K562 (cell line): ENCODE measurements at regions not wholly inside any gene's neighbourhood (a gene's known extent, or its start where the extent isn't known, plus 50 kb on each side); places are given as distances from the start of the nearest gene placed in this dataset.
A peak's percentile ranks its signal among the peaks of the same experiment; 100 is the strongest.

Experiments used
- ATAC-seq: fragments of 200-7000 bp; cut with Tn5 transposase; 3 replicates; pipeline ENCODE4 v1.9.1; 2020; ENCODE audit warnings: moderate library complexity
- BruUV-seq: library from RNA; stranded (reverse); fragments of 400-500 nt; replicated peaks from 2 replicates; lab custom pipeline; 2021; lab: Mats Ljungman, UMichigan
- CTCF ChIA-PET: fragments of 300-600 bp; formaldehyde crosslinking; extraction: SDS; loops from one replicate; lab custom pipeline; 2021; ENCODE audit warnings: low intra/inter-chr PET ratio; lab: Yijun Ruan, JAX
- POLR2A ChIA-PET: fragments of 300-600, 350-650 bp; sonication (Branson Sonifier 250); formaldehyde crosslinking; extraction: SDS; loops from one replicate; lab custom pipeline; 2021; ENCODE audit warnings: antibody characterized with exemption, inconsistent platforms; lab: Yijun Ruan, JAX
- DNase-seq, 4 experiments: peaks; one replicate each; pipeline versions ENCODE4 v3.0.0 to v3.0.0-alpha.2; 2011 to 2018; ENCODE audit warnings: low spot score in 3 of 4, mixed read lengths in 3 of 4; ENCODE audit errors: extremely low read depth in 1 of 4
- FAIRE-seq: peaks from 2 replicates; lab custom pipeline; 2011; peaks lifted over from hg19 to GRCh38; lab: Jason Lieb, UNC
- H2AFZ ChIP-seq: 2 replicates; pipeline ENCODE4 v1.6.0; 2011; ENCODE audit warnings: low read depth, low read length, control low read depth, inconsistent platforms
- H3K27ac ChIP-seq: fragments of 200-600 bp; 3 replicates; pipeline ENCODE4 v1.8.0; 2011; ENCODE audit warnings: low read depth, mild to moderate bottlenecking, control low read depth, inconsistent platforms, low read length, moderate library complexity, mixed read lengths; ENCODE audit errors: extremely low read depth
- H3K27me3 ChIP-seq, 2 experiments: fragments of 300-600 bp in 1 of 2; 2 replicates in 1 of 2; 3 replicates in 1 of 2; pipeline versions ENCODE4 v1.6.0 to v1.8.0; 2011; ENCODE audit warnings: inconsistent platforms in 2 of 2, low read length in 2 of 2, mild to moderate bottlenecking in 1 of 2, mixed read lengths in 1 of 2, moderate library complexity in 1 of 2; ENCODE audit not compliant: control insufficient read depth in 2 of 2, insufficient read depth in 2 of 2
- H3K36me3 ChIP-seq: fragments of 300-600 bp; 3 replicates; pipeline ENCODE4 v1.8.0; 2011; ENCODE audit warnings: mild to moderate bottlenecking, low read length, inconsistent platforms; ENCODE audit not compliant: control insufficient read depth, insufficient read depth
- H3K4me1 ChIP-seq, 2 experiments: fragments of 200-600 bp in 1 of 2; replicated peaks in 1 of 2; 2 replicates in 1 of 2; 3 replicates in 1 of 2; pipeline versions ENCODE4 v1.5.1 to v1.8.0; 2011; ENCODE audit warnings: inconsistent platforms in 2 of 2, low read length in 2 of 2, mild to moderate bottlenecking in 1 of 2, mixed read lengths in 1 of 2, moderate library complexity in 1 of 2; ENCODE audit not compliant: control insufficient read depth in 2 of 2, insufficient read depth in 2 of 2
- H3K4me2 ChIP-seq: 2 replicates; pipeline ENCODE4 v1.6.1; 2011; ENCODE audit warnings: low read length, control low read depth, inconsistent platforms, mixed read lengths; ENCODE audit not compliant: insufficient read depth
- H3K4me3 ChIP-seq: fragments of 200-600 bp; sonication (generic), shearing (Covaris generic); 2 replicates; pipeline ENCODE4 v1.5.1; 2016; ENCODE audit warnings: control low read depth, inconsistent platforms
- H3K79me2 ChIP-seq: fragments of 200-600 bp; 3 replicates; pipeline ENCODE4 v1.8.0; 2011; ENCODE audit warnings: low read length, inconsistent platforms; ENCODE audit not compliant: control insufficient read depth, insufficient read depth
- H3K9ac ChIP-seq, 2 experiments: 2 replicates each; pipeline versions ENCODE4 v1.6.0 to v1.6.1; 2011; ENCODE audit warnings: low read depth in 2 of 2, low read length in 2 of 2, control low read depth in 1 of 2, inconsistent platforms in 1 of 2, mild to moderate bottlenecking in 1 of 2, mixed read lengths in 1 of 2; ENCODE audit not compliant: insufficient read depth in 1 of 2
- H3K9me1 ChIP-seq: one replicate; pipeline ENCODE4 v1.6.0; 2011; ENCODE audit warnings: inconsistent platforms, mild to moderate bottlenecking, low read length, moderate library complexity; ENCODE audit not compliant: control insufficient read depth, insufficient read depth
- H3K9me3 ChIP-seq: replicated peaks from 2 replicates; pipeline ENCODE4 v1.5.1; 2011; ENCODE audit warnings: low read depth, low read length, inconsistent platforms; ENCODE audit not compliant: control insufficient read depth, insufficient read depth
- H4K20me1 ChIP-seq: replicated peaks from 2 replicates; pipeline ENCODE4 v1.6.1; 2011; ENCODE audit warnings: low read length, inconsistent platforms, mixed read lengths; ENCODE audit not compliant: control insufficient read depth, insufficient read depth
- FOXK2 ChIP-seq, 2 experiments: fragments of 450-650 bp; IDR thresholded peaks in 1 of 2; conservative IDR thresholded peaks in 1 of 2; 2 replicates each; pipeline ENCODE4 v1.6.1; 2016; ENCODE audit warnings: low read depth in 2 of 2, mild to moderate bottlenecking in 1 of 2
- ILK ChIP-seq: fragments of 450-650 bp; IDR thresholded peaks from 2 replicates; pipeline ENCODE4 v1.6.1; 2016; ENCODE audit warnings: missing genetic modification characterization, low read depth, mild to moderate bottlenecking, missing compliant biosample characterization, moderate library complexity, borderline replicate concordance
- KHSRP ChIP-seq: fragments of 450-650 bp; IDR thresholded peaks from 2 replicates; pipeline ENCODE4 v1.6.1; 2017
- KLF1 ChIP-seq: fragments of 450-650 bp; IDR thresholded peaks from 2 replicates; pipeline ENCODE4 v1.6.1; 2016; ENCODE audit warnings: missing genetic modification characterization, missing compliant biosample characterization
- MAFF ChIP-seq: IDR thresholded peaks from 2 replicates; pipeline ENCODE4 v1.6.1; 2012; ENCODE audit warnings: low read length, improper control_type of control experiment
- NR4A1 ChIP-seq, 2 experiments: fragments of 250-450 bp in 1 of 2; fragments of 450-650 bp in 1 of 2; sonication (Bioruptor Pico) in 1 of 2; IDR thresholded peaks; 2 replicates each; pipeline versions ENCODE4 v1.4.0 to v1.6.1; 2016 to 2020; ENCODE audit warnings: mild to moderate bottlenecking in 2 of 2, missing compliant biosample characterization in 1 of 2, missing genetic modification characterization in 1 of 2, moderate library complexity in 1 of 2
- PTBP1 ChIP-seq: fragments of 200-400 bp; formaldehyde crosslinking; IDR thresholded peaks from 2 replicates; pipeline ENCODE4 v1.6.1; 2017; ENCODE audit warnings: low read depth, low read length
- SIN3A ChIP-seq, 2 experiments: fragments of 150-350 bp in 1 of 2; IDR thresholded peaks; 2 replicates each; pipeline ENCODE4 v1.6.1; 2011 to 2016; ENCODE audit warnings: borderline replicate concordance in 2 of 2, low read depth in 2 of 2, low read length in 2 of 2, mild to moderate bottlenecking in 2 of 2, moderate library complexity in 2 of 2; ENCODE audit not compliant: control insufficient read depth in 1 of 2
- SMC3 ChIP-seq: conservative IDR thresholded peaks from 2 replicates; pipeline ENCODE4 v1.6.1; 2011; ENCODE audit warnings: low read depth, low read length, improper control_type of control experiment; ENCODE audit not compliant: insufficient read depth
- TAF1 ChIP-seq: IDR thresholded peaks from 2 replicates; pipeline ENCODE4 v1.6.1; 2011; ENCODE audit warnings: mild to moderate bottlenecking, low read length, moderate library complexity; ENCODE audit not compliant: insufficient read depth, control insufficient read depth, severe bottlenecking; ENCODE audit errors: extremely low read depth
- TAF15 ChIP-seq: fragments of 200-400 bp; formaldehyde crosslinking; IDR thresholded peaks from 2 replicates; pipeline ENCODE4 v1.6.1; 2017; ENCODE audit warnings: mild to moderate bottlenecking, low read depth, low read length, moderate library complexity
- THAP12 ChIP-seq: fragments of 250-450 bp; sonication (Bioruptor Pico); IDR thresholded peaks from 2 replicates; pipeline ENCODE4 v1.9.0; 2021; ENCODE audit warnings: mild to moderate bottlenecking, inconsistent platforms
- ZNF280A ChIP-seq: fragments of 450-650 bp; IDR thresholded peaks from 2 replicates; pipeline ENCODE4 v1.6.1; 2018; ENCODE audit warnings: mild to moderate bottlenecking, low read depth; ENCODE audit not compliant: partially characterized antibody
- ZNF766 ChIP-seq: fragments of 200-800 bp; sonication (Bioruptor generic); conservative IDR thresholded peaks from 2 replicates; pipeline ENCODE4 v1.6.1; 2016; ENCODE audit warnings: missing genetic modification characterization, missing compliant biosample characterization
- ZSCAN32 ChIP-seq: fragments of 450-650 bp; formaldehyde crosslinking; IDR thresholded peaks from 2 replicates; pipeline ENCODE4 v1.4.0; 2020; ENCODE audit warnings: mild to moderate bottlenecking, moderate library complexity
- WGBS: fragments of 100-300 bp; shearing (Covaris generic); methylation state at CpG from one replicate; pipeline ENCODE4 v1.1.6; 2016; ENCODE audit warnings: low coverage, mixed read lengths; ENCODE audit not compliant: insufficient coverage; ENCODE audit errors: missing lambda C conversion rate; 5-methylcytosine and 5-hydroxymethylcytosine counted together
- in situ Hi-C: fragments of 300-500 bp; cut with MboI; formaldehyde crosslinking; loops from 4 replicates; pipeline ENCODE4 v1.15.0; 2018; ENCODE audit warnings: inconsistent platforms, mixed read lengths
- intact Hi-C: fragments of 100-400 bp; cut with micrococcal nuclease; formaldehyde crosslinking; loops from 2 replicates; pipeline ENCODE4 v1.14.2; 2022
- TF ChIP-seq, protein P1 (sequence below): fragments of 250-450 bp; sonication (Bioruptor Pico); IDR thresholded peaks from 2 replicates; pipeline ENCODE4 v1.4.0; 2020

- H3K4me2 ChIP-seq, result no peak overlapping the region
- WGBS, result 2% methylated on average over 25 of the region's 31 CpGs
- no peaks in the 10 kb centered on the region for H3K79me2 ChIP-seq
- no peak overlapping the region for H3K27ac ChIP-seq
- FAIRE-seq (no peak), DNase-seq (no peak), ATAC-seq (peak; percentile 69)
- H4K20me1 ChIP-seq, result no peaks in the 10 kb centered on the region
- no peaks in the 10 kb centered on the region for H3K9me3 ChIP-seq
- no TSS peak for BruUV-seq
- in situ Hi-C loops, result no loop called here
- no peak overlapping the region for H3K9ac ChIP-seq
- no peak for TF ChIP-seq SIN3A (IDR thresholded peaks at IDR 0.05; ENCODE audit: borderline replicate concordance in 2 of 2, control insufficient read depth in 1 of 2, low read depth in 2 of 2, low read length in 2 of 2)
- no peak for TF ChIP-seq FOXK2 (conservative IDR thresholded peaks at IDR 0.05 in 1 of 2, IDR thresholded peaks at IDR 0.05 in 1 of 2; ENCODE audit: low read depth in 2 of 2)
- no peak for TF ChIP-seq KHSRP
- no peak for TF ChIP-seq MAFF
- TF ChIP-seq TAF15, result no peak
- no peak for TF ChIP-seq ZSCAN32
- no peak for TF ChIP-seq KLF1 (tag)
- TF ChIP-seq NR4A1 (CRISPR knock-in tag; IDR thresholded peaks at IDR 0.05), result no peak
- no peak for TF ChIP-seq NR4A1 (tag; IDR thresholded peaks at IDR 0.05)
- TF ChIP-seq PTBP1, result no peak
- no peak for TF ChIP-seq ZNF766 (CRISPR knock-in tag)
- TF ChIP-seq, protein P1, sequence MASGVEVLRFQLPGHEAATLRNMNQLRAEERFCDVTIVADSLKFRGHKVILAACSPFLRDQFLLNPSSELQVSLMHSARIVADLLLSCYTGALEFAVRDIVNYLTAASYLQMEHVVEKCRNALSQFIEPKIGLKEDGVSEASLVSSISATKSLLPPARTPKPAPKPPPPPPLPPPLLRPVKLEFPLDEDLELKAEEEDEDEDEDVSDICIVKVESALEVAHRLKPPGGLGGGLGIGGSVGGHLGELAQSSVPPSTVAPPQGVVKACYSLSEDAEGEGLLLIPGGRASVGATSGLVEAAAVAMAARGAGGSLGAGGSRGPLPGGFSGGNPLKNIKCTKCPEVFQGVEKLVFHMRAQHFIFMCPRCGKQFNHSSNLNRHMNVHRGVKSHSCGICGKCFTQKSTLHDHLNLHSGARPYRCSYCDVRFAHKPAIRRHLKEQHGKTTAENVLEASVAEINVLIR (CRISPR knock-in tag), result no peak
- TF ChIP-seq TAF1, result no peak
- TF ChIP-seq ZNF280A, result no peak
- TF ChIP-seq SMC3, result no peak
- no peak for TF ChIP-seq THAP12 (CRISPR knock-in tag)
- no peak for TF ChIP-seq ILK
- H3K27me3 ChIP-seq, result peaks cover 7 to 18% of the 10 kb centered on the region in 2 experiments; a peak in 4 of 5 replicates
- no peaks in the 10 kb centered on the region for H3K36me3 ChIP-seq
- H3K4me3 ChIP-seq, result no peak overlapping the region
- no peak overlapping the region for H2AFZ ChIP-seq
- CTCF ChIA-PET, result no interaction called here
- intact Hi-C loops, result no loop called here
- peaks cover 0 to 9% of the 10 kb centered on the region in 2 experiments; a peak in 1 of 5 replicates for H3K4me1 ChIP-seq
- POLR2A ChIA-PET, result interaction anchor here (0.7 kb wide), 1 partner anchor 97 kb away, joined by 4 read pairs; the partner anchor contains the start of gene SP4
- H3K9me1 ChIP-seq, result no peaks in the 10 kb centered on the region
These were observed 97.3 kb upstream of the SP4 start for GRCh38 chr7:21330462-21331178.
